ENCODE measurements at regions not wholly inside any gene's neighbourhood (a gene's known extent, or its start where the extent isn't known, plus 50 kb on each side); places are given as distances from the start of the nearest gene placed in this dataset.

DNA sequence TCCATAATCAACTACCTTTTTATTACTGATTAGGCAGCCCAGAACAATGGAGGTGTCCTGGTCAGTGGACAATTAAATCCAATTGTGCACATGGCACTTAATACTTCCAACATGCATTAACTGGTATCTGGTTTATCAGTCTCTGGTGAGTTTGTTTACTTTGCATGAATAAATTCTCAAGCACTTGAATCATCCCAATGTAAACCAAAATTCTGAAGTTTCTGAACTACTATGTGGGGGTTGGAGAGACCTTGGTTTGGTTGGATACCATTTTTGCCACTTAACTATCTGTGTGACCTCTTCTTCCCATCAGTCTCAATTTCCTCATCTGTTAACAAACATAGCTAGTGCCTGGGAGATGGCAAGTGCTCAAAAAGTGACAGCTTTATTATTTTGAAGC lies 70.5 kb upstream of the MAP4 start:
- Histone ChIP-seq H3K14ac (ENCODE audit: insufficient read length) (no peak overlapping the region), H3K9ac (replicated peaks in 1 of 4; ENCODE audit: extremely low read depth in 1 of 4, low read depth in 3 of 4, low read length in 3 of 4) (no peak overlapping the region), H3K79me2 (ENCODE audit: control insufficient read depth in 1 of 2, insufficient read depth in 2 of 2, low read length in 2 of 2) (peaks cover 23 to 64% of the 10 kb centered on the region in 2 experiments), H4K5ac (ENCODE audit: insufficient read length, low read depth, low read length) (no peak overlapping the region), H3K56ac (replicated peaks; ENCODE audit: insufficient read length, low read depth, low read length) (no peak overlapping the region), H2BK15ac (ENCODE audit: low read length) (no peak overlapping the region), H2BK5ac (ENCODE audit: low read depth, low read length) (no peak overlapping the region), H3K23ac (ENCODE audit: insufficient read length) (no peak overlapping the region), H4K20me1 (replicated peaks in 1 of 2; ENCODE audit: control insufficient read depth in 1 of 2, insufficient read depth in 2 of 2, low read length in 2 of 2) (peaks cover 0 to 5% of the 10 kb centered on the region in 2 experiments), H3K36me3 (ENCODE audit: control insufficient read depth in 2 of 4, insufficient read depth in 4 of 4, low read length in 3 of 4) (peaks cover 0 to 4% (median 0%) of the 10 kb centered on the region in 4 experiments; a peak in 1 of 8 replicates), H3K23me2 (ENCODE audit: low read depth, low read length) (peaks cover 8% of the 10 kb centered on the region), H2BK120ac (replicated peaks; ENCODE audit: low read depth, low read length) (no peak overlapping the region), H4K8ac (ENCODE audit: extremely low read depth, insufficient read depth, low read length) (no peak overlapping the region), H4K91ac (replicated peaks; ENCODE audit: insufficient read length, low read length) (no peak overlapping the region), H2AK5ac (ENCODE audit: low read depth, low read length) (no peak overlapping the region), H3K4me1 (replicated peaks in 1 of 4; ENCODE audit: control insufficient read depth in 3 of 4, insufficient read depth in 4 of 4, low read length in 3 of 4) (peaks cover 0 to 5% (median 0%) of the 10 kb centered on the region in 4 experiments; a peak in 2 of 7 replicates), H3K4ac (replicated peaks; ENCODE audit: insufficient read length, low read depth, low read length) (no peak overlapping the region), H3K4me2 (ENCODE audit: insufficient read depth in 1 of 2, low read depth in 2 of 2, low read length in 2 of 2) (peak overlapping the region; percentile 96; a peak in 3 of 4 replicates), H2BK12ac (ENCODE audit: low read depth, low read length) (no peak overlapping the region), H2AFZ (ENCODE audit: low read length) (no peak overlapping the region), H3K9me3 (ENCODE audit: insufficient read depth in 2 of 2, low read depth in 1 of 2, low read length in 1 of 2) (no peaks in the 10 kb centered on the region), H2BK20ac (ENCODE audit: low read length) (no peak overlapping the region), H3K27ac (ENCODE audit: low read depth, low read length) (no peak overlapping the region), H3K79me1 (ENCODE audit: low read depth, low read length) (peaks cover under 1% of the 10 kb centered on the region), H3K4me3 (ENCODE audit: extremely low read depth in 1 of 4, insufficient read depth in 2 of 4, low read depth in 3 of 4, low read length in 4 of 4) (peak overlapping the region in 3 of 4 experiments; percentile 71 to 99 (median 84); a peak in 4 of 8 replicates), H3K27me3 (replicated peaks in 1 of 4; ENCODE audit: control insufficient read depth in 3 of 4, extremely low read depth in 1 of 4, insufficient read depth in 3 of 4, low read length in 3 of 4) (no peaks in the 10 kb centered on the region), H3K18ac (ENCODE audit: extremely low read depth, low read length) (no peak overlapping the region)
- DNase-seq (ENCODE audit: low read depth in 1 of 2, low spot score in 2 of 2) (no peak), FAIRE-seq (no peak)
- POLR2A ChIA-PET (ENCODE audit: partially characterized antibody) = interaction anchor here (1.3 to 5.7 kb wide), 6 partner anchors 7 to 262 kb away, joined by 4 to 57 read pairs (median 5); no protein-coding TSS in a partner anchor
- CTCF ChIA-PET (ENCODE audit: partially characterized antibody) = interaction anchor here (0.7 to 2.1 kb wide), 5 partner anchors 8 to 564 kb away, joined by 3 to 9 read pairs (median 5); no protein-coding TSS in a partner anchor
- TF ChIP-seq ZNF274 (IDR thresholded peaks at IDR 0.05; ENCODE audit: borderline replicate concordance, extremely low read depth, low read length) = no peak
- no peak for TF ChIP-seq TAF1 (IDR thresholded peaks at IDR 0.05; ENCODE audit: low read depth, low read length)
